HepG2 (cell line): ENCODE measurements at regions not wholly inside any gene's neighbourhood (a gene's known extent, or its start where the extent isn't known, plus 50 kb on each side); places are given as distances from the start of the nearest gene placed in this dataset.

ENCODE experiments used
- ATAC-seq: fragments of 200-7000 bp; cut with Tn5 transposase; 3 replicates; pipeline ENCODE4 v1.9.1; 2020; ENCODE audit warnings: mild to moderate bottlenecking, moderate library complexity
- BruUV-seq: library from RNA; stranded (reverse); fragments of 400-500 nt; replicated peaks from 2 replicates; lab custom pipeline; 2021; lab: Mats Ljungman, UMichigan
- CTCF ChIA-PET: fragments of 300-600 bp; formaldehyde crosslinking; extraction: SDS; loops from one replicate; lab custom pipeline; 2021; ENCODE audit warnings: low total read pairs, inconsistent platforms, low intra/inter-chr PET ratio; lab: Yijun Ruan, JAX
- POLR2A ChIA-PET: fragments of 350-600 bp; sonication (Branson Sonifier 250); formaldehyde crosslinking; loops from one replicate; lab custom pipeline; 2020; ENCODE audit warnings: antibody characterized with exemption, inconsistent platforms; lab: Yijun Ruan, JAX
- DNase-seq: peaks from one replicate; pipeline ENCODE4 v3.0.0-alpha.2; 2015; ENCODE audit warnings: low spot score
- FAIRE-seq: peaks from 3 replicates; lab custom pipeline; 2011; peaks lifted over from hg19 to GRCh38; lab: Jason Lieb, UNC
- H2AFZ ChIP-seq: one replicate; pipeline ENCODE4 v1.6.1; 2011; ENCODE audit warnings: low read length, inconsistent platforms
- H3K27ac ChIP-seq: fragments of 300-600 bp; 3 replicates; pipeline ENCODE4 v1.8.0; 2011; ENCODE audit warnings: mixed run types, mild to moderate bottlenecking, mixed read lengths, low read length, inconsistent platforms; ENCODE audit not compliant: insufficient read depth; ENCODE audit errors: extremely low read length
- H3K27me3 ChIP-seq, 2 experiments: fragments of 200-600 bp in 1 of 2; 2 replicates in 1 of 2; 3 replicates in 1 of 2; pipeline versions ENCODE4 v1.6.0 to v1.8.0; 2011; ENCODE audit warnings: low read length in 2 of 2, mild to moderate bottlenecking in 2 of 2, moderate library complexity in 2 of 2, inconsistent platforms in 1 of 2; ENCODE audit not compliant: insufficient read depth in 2 of 2, control insufficient read depth in 1 of 2
- H3K36me3 ChIP-seq, 2 experiments: fragments of 200-600 bp in 1 of 2; replicated peaks in 1 of 2; 2 replicates in 1 of 2; 3 replicates in 1 of 2; pipeline versions ENCODE4 v1.5.1 to v1.8.0; 2011; ENCODE audit warnings: low read length in 2 of 2, inconsistent platforms in 1 of 2; ENCODE audit not compliant: insufficient read depth in 2 of 2, control insufficient read depth in 1 of 2
- H3K4me1 ChIP-seq: 2 replicates; pipeline ENCODE4 v1.5.1; 2012; ENCODE audit warnings: low read length, inconsistent platforms; ENCODE audit not compliant: insufficient read depth
- H3K4me2 ChIP-seq: 2 replicates; pipeline ENCODE4 v1.6.0; 2011; ENCODE audit warnings: low read depth, low read length, inconsistent platforms
- H3K4me3 ChIP-seq, 3 experiments: fragments of 200-600 bp in 1 of 3; sonication (generic), shearing (Covaris generic) in 1 of 3; replicated peaks in 1 of 3; 2 replicates each; pipeline ENCODE4 v1.5.1; 2011 to 2016; ENCODE audit warnings: low read length in 3 of 3, inconsistent platforms in 2 of 3, low read depth in 2 of 3, mild to moderate bottlenecking in 2 of 3, control low read depth in 1 of 3, mixed read lengths in 1 of 3; ENCODE audit not compliant: insufficient read depth in 1 of 3
- H3K79me2 ChIP-seq: one replicate; pipeline ENCODE4 v1.6.1; 2011; ENCODE audit warnings: low read length, inconsistent platforms; ENCODE audit not compliant: insufficient read depth
- H3K9ac ChIP-seq: 2 replicates; pipeline ENCODE4 v1.6.0; 2011; ENCODE audit warnings: mild to moderate bottlenecking, low read depth, low read length, inconsistent platforms; ENCODE audit not compliant: insufficient read depth
- H3K9me3 ChIP-seq: 2 replicates; pipeline ENCODE4 v1.5.1; 2012; ENCODE audit warnings: mild to moderate bottlenecking, low read length
- H4K20me1 ChIP-seq: 2 replicates; pipeline ENCODE4 v1.6.0; 2011; ENCODE audit warnings: inconsistent platforms, mild to moderate bottlenecking, low read length, moderate library complexity; ENCODE audit not compliant: insufficient read depth
- ARNTL ChIP-seq: sonication (generic); formaldehyde crosslinking; IDR thresholded peaks from 2 replicates; pipeline ENCODE4 v1.4.0; 2020; ENCODE audit warnings: mild to moderate bottlenecking, missing genetic modification reagents
- JDP2 ChIP-seq: sonication (generic); formaldehyde crosslinking; IDR thresholded peaks from 2 replicates; pipeline ENCODE4 v1.8.1; 2022; ENCODE audit warnings: missing genetic modification reagents, borderline replicate concordance
- KLF15 ChIP-seq: sonication (generic); formaldehyde crosslinking; IDR thresholded peaks from 2 replicates; pipeline ENCODE4 v1.8.1; 2023; ENCODE audit warnings: borderline replicate concordance, mild to moderate bottlenecking, inconsistent platforms, missing genetic modification reagents, mixed read lengths
- TEAD3 ChIP-seq: optimal IDR thresholded peaks from 2 replicates; pipeline ENCODE3; 2016; ENCODE audit warnings: borderline replicate concordance
- U2AF2 ChIP-seq: fragments of 200-400 bp; formaldehyde crosslinking; IDR thresholded peaks from 2 replicates; pipeline ENCODE4 v1.6.1; 2017; ENCODE audit warnings: low read depth, mild to moderate bottlenecking, low read length
- ZMYM4 ChIP-seq: sonication (generic); formaldehyde crosslinking; IDR thresholded peaks from 2 replicates; pipeline ENCODE4 v1.8.1; 2023; ENCODE audit warnings: mild to moderate bottlenecking, missing genetic modification reagents
- ZNF207 ChIP-seq: fragments of 450-650 bp; IDR thresholded peaks from 2 replicates; pipeline ENCODE4 v1.6.1; 2016; ENCODE audit warnings: antibody characterized with exemption, borderline replicate concordance
- WGBS: methylation state at CpG from one replicate; pipeline ENCODE4 v1.1.6; 2017; ENCODE audit warnings: low lambda C conversion rate; 5-methylcytosine and 5-hydroxymethylcytosine counted together
- in situ Hi-C: cut with HindIII; loops from 2 replicates; pipeline ENCODE4 v1.10.0; 2017; ENCODE audit warnings: low pct_unique_long_range_greater_than_20kb; ENCODE audit not compliant: extremely low pct_ligation_motif_present
- intact Hi-C: fragments of 100-400 bp; cut with micrococcal nuclease; formaldehyde crosslinking; loops from one replicate; pipeline ENCODE4 v1.10.0; 2022; ENCODE audit not compliant: unreplicated experiment
- TF ChIP-seq, protein P1 (sequence below): sonication (generic); formaldehyde crosslinking; IDR thresholded peaks from 2 replicates; pipeline ENCODE4 v1.4.0; 2020; ENCODE audit warnings: missing genetic modification reagents
- TF ChIP-seq, protein P2 (sequence below): sonication (generic); formaldehyde crosslinking; IDR thresholded peaks from 2 replicates; pipeline ENCODE4 v1.4.0; 2020; ENCODE audit warnings: missing genetic modification reagents
- TF ChIP-seq, protein P3 (sequence below): sonication (generic); formaldehyde crosslinking; IDR thresholded peaks from 2 replicates; pipeline ENCODE4 v1.9.0; 2021; ENCODE audit warnings: mild to moderate bottlenecking, missing genetic modification reagents
- TF ChIP-seq, protein P4 (sequence below): sonication (generic); formaldehyde crosslinking; IDR thresholded peaks from 2 replicates; pipeline ENCODE4 v1.8.0; 2022; ENCODE audit warnings: mild to moderate bottlenecking, missing genetic modification reagents

DNA sequence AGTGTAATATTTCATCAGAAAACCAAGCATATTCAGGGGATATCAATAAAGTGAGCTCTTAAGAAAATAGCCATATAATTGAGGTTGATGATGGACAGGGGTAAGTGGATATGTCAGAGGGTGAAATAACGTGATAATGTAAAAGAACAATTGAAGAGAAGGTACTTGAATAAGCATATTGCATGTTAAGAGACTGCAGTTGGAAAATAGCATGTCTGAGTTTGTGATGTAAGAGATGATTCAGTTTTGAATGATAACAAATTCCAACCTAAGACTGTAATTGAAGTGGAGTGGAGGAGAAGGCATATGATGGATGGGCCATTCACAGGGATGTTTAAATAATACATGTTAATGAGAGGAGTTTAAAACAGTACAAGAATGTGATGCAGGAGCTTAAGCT is 1633.5 kb downstream of the SLITRK1 start:
- TF ChIP-seq TEAD3 = no peak
- TF ChIP-seq, protein P1, sequence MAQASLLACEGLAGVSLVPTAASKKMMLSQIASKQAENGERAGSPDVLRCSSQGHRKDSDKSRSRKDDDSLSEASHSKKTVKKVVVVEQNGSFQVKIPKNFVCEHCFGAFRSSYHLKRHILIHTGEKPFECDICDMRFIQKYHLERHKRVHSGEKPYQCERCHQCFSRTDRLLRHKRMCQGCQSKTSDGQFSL (CRISPR knock-in tag) = no peak
- TF ChIP-seq, protein P2, sequence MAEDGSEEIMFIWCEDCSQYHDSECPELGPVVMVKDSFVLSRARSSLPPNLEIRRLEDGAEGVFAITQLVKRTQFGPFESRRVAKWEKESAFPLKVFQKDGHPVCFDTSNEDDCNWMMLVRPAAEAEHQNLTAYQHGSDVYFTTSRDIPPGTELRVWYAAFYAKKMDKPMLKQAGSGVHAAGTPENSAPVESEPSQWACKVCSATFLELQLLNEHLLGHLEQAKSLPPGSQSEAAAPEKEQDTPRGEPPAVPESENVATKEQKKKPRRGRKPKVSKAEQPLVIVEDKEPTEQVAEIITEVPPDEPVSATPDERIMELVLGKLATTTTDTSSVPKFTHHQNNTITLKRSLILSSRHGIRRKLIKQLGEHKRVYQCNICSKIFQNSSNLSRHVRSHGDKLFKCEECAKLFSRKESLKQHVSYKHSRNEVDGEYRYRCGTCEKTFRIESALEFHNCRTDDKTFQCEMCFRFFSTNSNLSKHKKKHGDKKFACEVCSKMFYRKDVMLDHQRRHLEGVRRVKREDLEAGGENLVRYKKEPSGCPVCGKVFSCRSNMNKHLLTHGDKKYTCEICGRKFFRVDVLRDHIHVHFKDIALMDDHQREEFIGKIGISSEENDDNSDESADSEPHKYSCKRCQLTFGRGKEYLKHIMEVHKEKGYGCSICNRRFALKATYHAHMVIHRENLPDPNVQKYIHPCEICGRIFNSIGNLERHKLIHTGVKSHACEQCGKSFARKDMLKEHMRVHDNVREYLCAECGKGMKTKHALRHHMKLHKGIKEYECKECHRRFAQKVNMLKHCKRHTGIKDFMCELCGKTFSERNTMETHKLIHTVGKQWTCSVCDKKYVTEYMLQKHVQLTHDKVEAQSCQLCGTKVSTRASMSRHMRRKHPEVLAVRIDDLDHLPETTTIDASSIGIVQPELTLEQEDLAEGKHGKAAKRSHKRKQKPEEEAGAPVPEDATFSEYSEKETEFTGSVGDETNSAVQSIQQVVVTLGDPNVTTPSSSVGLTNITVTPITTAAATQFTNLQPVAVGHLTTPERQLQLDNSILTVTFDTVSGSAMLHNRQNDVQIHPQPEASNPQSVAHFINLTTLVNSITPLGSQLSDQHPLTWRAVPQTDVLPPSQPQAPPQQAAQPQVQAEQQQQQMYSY (CRISPR knock-in tag) = no peak
- no peak for TF ChIP-seq U2AF2
- no peak for TF ChIP-seq ARNTL (CRISPR knock-in tag)
- TF ChIP-seq ZMYM4 = no peak
- no peak for TF ChIP-seq ZNF207
- TF ChIP-seq, protein P3, sequence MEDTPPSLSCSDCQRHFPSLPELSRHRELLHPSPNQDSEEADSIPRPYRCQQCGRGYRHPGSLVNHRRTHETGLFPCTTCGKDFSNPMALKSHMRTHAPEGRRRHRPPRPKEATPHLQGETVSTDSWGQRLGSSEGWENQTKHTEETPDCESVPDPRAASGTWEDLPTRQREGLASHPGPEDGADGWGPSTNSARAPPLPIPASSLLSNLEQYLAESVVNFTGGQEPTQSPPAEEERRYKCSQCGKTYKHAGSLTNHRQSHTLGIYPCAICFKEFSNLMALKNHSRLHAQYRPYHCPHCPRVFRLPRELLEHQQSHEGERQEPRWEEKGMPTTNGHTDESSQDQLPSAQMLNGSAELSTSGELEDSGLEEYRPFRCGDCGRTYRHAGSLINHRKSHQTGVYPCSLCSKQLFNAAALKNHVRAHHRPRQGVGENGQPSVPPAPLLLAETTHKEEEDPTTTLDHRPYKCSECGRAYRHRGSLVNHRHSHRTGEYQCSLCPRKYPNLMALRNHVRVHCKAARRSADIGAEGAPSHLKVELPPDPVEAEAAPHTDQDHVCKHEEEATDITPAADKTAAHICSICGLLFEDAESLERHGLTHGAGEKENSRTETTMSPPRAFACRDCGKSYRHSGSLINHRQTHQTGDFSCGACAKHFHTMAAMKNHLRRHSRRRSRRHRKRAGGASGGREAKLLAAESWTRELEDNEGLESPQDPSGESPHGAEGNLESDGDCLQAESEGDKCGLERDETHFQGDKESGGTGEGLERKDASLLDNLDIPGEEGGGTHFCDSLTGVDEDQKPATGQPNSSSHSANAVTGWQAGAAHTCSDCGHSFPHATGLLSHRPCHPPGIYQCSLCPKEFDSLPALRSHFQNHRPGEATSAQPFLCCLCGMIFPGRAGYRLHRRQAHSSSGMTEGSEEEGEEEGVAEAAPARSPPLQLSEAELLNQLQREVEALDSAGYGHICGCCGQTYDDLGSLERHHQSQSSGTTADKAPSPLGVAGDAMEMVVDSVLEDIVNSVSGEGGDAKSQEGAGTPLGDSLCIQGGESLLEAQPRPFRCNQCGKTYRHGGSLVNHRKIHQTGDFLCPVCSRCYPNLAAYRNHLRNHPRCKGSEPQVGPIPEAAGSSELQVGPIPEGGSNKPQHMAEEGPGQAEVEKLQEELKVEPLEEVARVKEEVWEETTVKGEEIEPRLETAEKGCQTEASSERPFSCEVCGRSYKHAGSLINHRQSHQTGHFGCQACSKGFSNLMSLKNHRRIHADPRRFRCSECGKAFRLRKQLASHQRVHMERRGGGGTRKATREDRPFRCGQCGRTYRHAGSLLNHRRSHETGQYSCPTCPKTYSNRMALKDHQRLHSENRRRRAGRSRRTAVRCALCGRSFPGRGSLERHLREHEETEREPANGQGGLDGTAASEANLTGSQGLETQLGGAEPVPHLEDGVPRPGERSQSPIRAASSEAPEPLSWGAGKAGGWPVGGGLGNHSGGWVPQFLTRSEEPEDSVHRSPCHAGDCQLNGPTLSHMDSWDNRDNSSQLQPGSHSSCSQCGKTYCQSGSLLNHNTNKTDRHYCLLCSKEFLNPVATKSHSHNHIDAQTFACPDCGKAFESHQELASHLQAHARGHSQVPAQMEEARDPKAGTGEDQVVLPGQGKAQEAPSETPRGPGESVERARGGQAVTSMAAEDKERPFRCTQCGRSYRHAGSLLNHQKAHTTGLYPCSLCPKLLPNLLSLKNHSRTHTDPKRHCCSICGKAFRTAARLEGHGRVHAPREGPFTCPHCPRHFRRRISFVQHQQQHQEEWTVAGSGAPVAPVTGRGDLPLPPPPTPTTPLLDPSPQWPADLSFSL (CRISPR knock-in tag) = no peak
- no peak for TF ChIP-seq KLF15 (CRISPR knock-in tag)
- no peak for TF ChIP-seq JDP2 (CRISPR knock-in tag)
- TF ChIP-seq, protein P4, sequence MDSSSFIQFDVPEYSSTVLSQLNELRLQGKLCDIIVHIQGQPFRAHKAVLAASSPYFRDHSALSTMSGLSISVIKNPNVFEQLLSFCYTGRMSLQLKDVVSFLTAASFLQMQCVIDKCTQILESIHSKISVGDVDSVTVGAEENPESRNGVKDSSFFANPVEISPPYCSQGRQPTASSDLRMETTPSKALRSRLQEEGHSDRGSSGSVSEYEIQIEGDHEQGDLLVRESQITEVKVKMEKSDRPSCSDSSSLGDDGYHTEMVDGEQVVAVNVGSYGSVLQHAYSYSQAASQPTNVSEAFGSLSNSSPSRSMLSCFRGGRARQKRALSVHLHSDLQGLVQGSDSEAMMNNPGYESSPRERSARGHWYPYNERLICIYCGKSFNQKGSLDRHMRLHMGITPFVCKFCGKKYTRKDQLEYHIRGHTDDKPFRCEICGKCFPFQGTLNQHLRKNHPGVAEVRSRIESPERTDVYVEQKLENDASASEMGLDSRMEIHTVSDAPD (CRISPR knock-in tag) = no peak
- FAIRE-seq (no peak), DNase-seq (no peak), ATAC-seq (no peak)
- CTCF ChIA-PET = no interaction called here
- WGBS = 0% methylated on average over 1 of the region's 1 CpG
- POLR2A ChIA-PET = no interaction called here
- H3K36me3 ChIP-seq = no peaks in the 10 kb centered on the region
- no peaks in the 10 kb centered on the region for H3K4me1 ChIP-seq
- in situ Hi-C loops = no loop called here
- H3K79me2 ChIP-seq = no peaks in the 10 kb centered on the region
- no peak overlapping the region for H2AFZ ChIP-seq
- BruUV-seq = no TSS peak
- no peak overlapping the region for H3K4me3 ChIP-seq
- no peaks in the 10 kb centered on the region for H4K20me1 ChIP-seq
- no peak overlapping the region for H3K27ac ChIP-seq
- no peaks in the 10 kb centered on the region for H3K27me3 ChIP-seq
- intact Hi-C loops = no loop called here
- no peaks in the 10 kb centered on the region for H3K9me3 ChIP-seq
- H3K9ac ChIP-seq = no peak overlapping the region
- no peak overlapping the region for H3K4me2 ChIP-seq
